A549 (cell line): ENCODE measurements at regions not wholly inside any gene's neighbourhood (a gene's known extent, or its start where the extent isn't known, plus 50 kb on each side); places are given as distances from the start of the nearest gene placed in this dataset.

ENCODE experiments used
- CBX8 ChIP-seq: fragments of 200-600 bp; sonication (generic); IDR thresholded peaks from 2 replicates; pipeline ENCODE4 v1.6.1; 2016
- CTCF ChIP-seq: fragments of >200 bp; sonication (Bioruptor Twin); formaldehyde crosslinking; IDR thresholded peaks from 3 replicates; pipeline ENCODE4 v1.5.1; 2016
- HDAC2 ChIP-seq: fragments of 200-600 bp; sonication (generic); IDR thresholded peaks from 2 replicates; pipeline ENCODE4 v1.6.1; 2016
- HMGXB4 ChIP-seq: fragments of 250-450 bp; sonication (Bioruptor Pico); IDR thresholded peaks from 2 replicates; pipeline ENCODE4 v1.5.0; 2021; ENCODE audit warnings: mild to moderate bottlenecking, moderate library complexity, borderline replicate concordance
- JUN ChIP-seq, 2 experiments: fragments of >200 bp; sonication (Bioruptor Twin); formaldehyde crosslinking; IDR thresholded peaks; 2 replicates in 1 of 2; 3 replicates in 1 of 2; pipeline ENCODE4 v1.6.1; 2016 to 2017
- MAFK ChIP-seq: fragments of 450-650 bp; IDR thresholded peaks from 2 replicates; pipeline ENCODE4 v1.6.1; 2014; ENCODE audit not compliant: partially characterized antibody
- NR3C1 ChIP-seq: fragments of >200 bp; sonication (Bioruptor Twin); formaldehyde crosslinking; IDR thresholded peaks from 3 replicates; pipeline ENCODE4 v1.6.1; 2017
- POLR2A ChIP-seq: IDR thresholded peaks from 2 replicates; pipeline ENCODE4 v1.6.1; 2012; ENCODE audit warnings: mild to moderate bottlenecking, low read length
- POLR2AphosphoS2 ChIP-seq: conservative IDR thresholded peaks from 2 replicates; pipeline ENCODE4 v1.6.1; 2012; ENCODE audit warnings: low read length, improper control_type of control experiment, inconsistent platforms
- RAD21 ChIP-seq, 2 experiments: fragments of >200 bp in 1 of 2; sonication (Bioruptor Twin) in 1 of 2; formaldehyde crosslinking in 1 of 2; IDR thresholded peaks in 1 of 2; conservative IDR thresholded peaks in 1 of 2; 2 replicates in 1 of 2; 3 replicates in 1 of 2; pipeline ENCODE4 v1.6.1; 2012 to 2018; ENCODE audit warnings: inconsistent platforms in 1 of 2
- RCOR1 ChIP-seq: fragments of 150-350 bp; IDR thresholded peaks from 2 replicates; pipeline ENCODE4 v1.6.1; 2014; ENCODE audit warnings: antibody characterized with exemption, low read length, low read depth
- RFX5 ChIP-seq: fragments of 450-650 bp; IDR thresholded peaks from 2 replicates; pipeline ENCODE4 v1.7.1; 2014; ENCODE audit warnings: antibody characterized with exemption, mild to moderate bottlenecking, moderate library complexity
- SMC3 ChIP-seq: fragments of >200 bp; sonication (Bioruptor Twin); formaldehyde crosslinking; IDR thresholded peaks from 3 replicates; pipeline ENCODE4 v1.6.1; 2018; ENCODE audit warnings: inconsistent platforms
- SREBF2 ChIP-seq: fragments of 450-650 bp; IDR thresholded peaks from 2 replicates; pipeline ENCODE4 v1.6.1; 2014; ENCODE audit warnings: mild to moderate bottlenecking, moderate library complexity

GRCh38 chr2:187263675-187264560, 184.1 kb downstream of the CALCRL start:
- TF ChIP-seq CTCF, result no peak
- no peak for TF ChIP-seq CBX8
- TF ChIP-seq JUN (IDR thresholded peaks at IDR 0.05), result no peak
- TF ChIP-seq RFX5, result no peak
- TF ChIP-seq SREBF2, result no peak
- TF ChIP-seq POLR2A, result no peak
- TF ChIP-seq RAD21 (conservative IDR thresholded peaks at IDR 0.05 in 1 of 2, IDR thresholded peaks at IDR 0.05 in 1 of 2), result no peak
- no peak for TF ChIP-seq NR3C1
- no peak for TF ChIP-seq HDAC2
- TF ChIP-seq POLR2AphosphoS2, result no peak
- TF ChIP-seq HMGXB4 (CRISPR knock-in tag), result no peak
- TF ChIP-seq MAFK, result no peak
- no peak for TF ChIP-seq RCOR1
- TF ChIP-seq SMC3, result no peak
